ENCODE measurements at regions not wholly inside any gene's neighbourhood (a gene's known extent, or its start where the extent isn't known, plus 50 kb on each side); places are given as distances from the start of the nearest gene placed in this dataset.

DNA sequence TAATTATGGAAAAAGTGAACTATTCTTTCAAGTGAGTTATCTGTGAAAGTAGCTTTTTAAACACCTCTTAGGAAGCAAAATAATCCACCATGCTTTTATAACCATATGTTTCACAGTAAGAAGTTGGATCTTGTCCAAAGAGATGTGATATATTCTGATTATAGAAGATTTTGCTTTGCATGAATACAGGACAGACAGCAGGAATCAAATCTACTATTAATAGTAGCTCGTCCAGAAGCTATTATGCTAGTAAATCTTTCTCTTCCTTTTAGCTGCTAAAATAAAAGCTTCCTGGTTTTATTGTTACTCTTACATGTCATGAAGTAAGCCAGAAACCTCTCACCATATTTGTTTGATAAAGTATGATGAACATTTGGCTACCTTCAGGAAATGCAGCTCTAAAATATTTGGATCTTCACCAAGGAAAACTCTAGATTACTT lies 257.0 kb downstream of the IPO8 start:
- H3K27ac ChIP-seq = no peak overlapping the region
- H3K4me1 ChIP-seq = no peaks in the 10 kb centered on the region
- TF ChIP-seq, protein P1, sequence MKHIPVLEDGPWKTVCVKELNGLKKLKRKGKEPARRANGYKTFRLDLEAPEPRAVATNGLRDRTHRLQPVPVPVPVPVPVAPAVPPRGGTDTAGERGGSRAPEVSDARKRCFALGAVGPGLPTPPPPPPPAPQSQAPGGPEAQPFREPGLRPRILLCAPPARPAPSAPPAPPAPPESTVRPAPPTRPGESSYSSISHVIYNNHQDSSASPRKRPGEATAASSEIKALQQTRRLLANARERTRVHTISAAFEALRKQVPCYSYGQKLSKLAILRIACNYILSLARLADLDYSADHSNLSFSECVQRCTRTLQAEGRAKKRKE (CRISPR knock-in tag; IDR thresholded peaks at IDR 0.05; ENCODE audit: low read depth) = no peak
- TF ChIP-seq HEYL (CRISPR knock-in tag; IDR thresholded peaks at IDR 0.05) (no peak), EP300 (IDR thresholded peaks at IDR 0.05) (no peak), NFE2L2 (conservative IDR thresholded peaks at IDR 0.05; ENCODE audit: low read length) (no peak), KDM1A (IDR thresholded peaks at IDR 0.05; ENCODE audit: low read depth) (no peak), EHF (CRISPR knock-in tag; IDR thresholded peaks at IDR 0.05) (no peak), NPAS2 (CRISPR knock-in tag; IDR thresholded peaks at IDR 0.05; ENCODE audit: borderline replicate concordance) (no peak), EHMT2 (IDR thresholded peaks at IDR 0.05; ENCODE audit: low read depth) (no peak), HES2 (IDR thresholded peaks at IDR 0.05) (no peak), CHD2 (IDR thresholded peaks at IDR 0.05; ENCODE audit: low read length, partially characterized antibody) (no peak)
- H3K4me3 ChIP-seq = no peak overlapping the region
- WGBS (ENCODE audit: missing lambda C conversion rate) = 11% methylated on average over 1 of the region's 1 CpG
- no peaks in the 10 kb centered on the region for H3K9me3 ChIP-seq
- ChIA-PET CTCF (interaction anchor here (1.3 kb wide), 1 partner anchor 18 kb away, joined by 3 read pairs; no protein-coding TSS in a partner anchor), POLR2A (no interaction called here)
- DNase-seq (ENCODE audit: low read depth in 1 of 2, low spot score in 1 of 2) (no peak), ATAC-seq (no peak), FAIRE-seq (no peak)
- no peak overlapping the region for H3K4me2 ChIP-seq

GRCh38 chr12:30437616-30438015 lies 258.1 kb downstream of the IPO8 start:
- ATAC-seq = no peak
- no peak for DNase-seq (ENCODE audit: low read depth in 1 of 2, low spot score in 1 of 2)
- Histone ChIP-seq H3K4me2 (no peak overlapping the region), H3K4me3 (no peak overlapping the region), H3K27ac (no peak overlapping the region), H3K9me3 (no peaks in the 10 kb centered on the region), H3K4me1 (no peaks in the 10 kb centered on the region)
- FAIRE-seq = no peak
- TF ChIP-seq GATA3 (IDR thresholded peaks at IDR 0.05; ENCODE audit: borderline replicate concordance) (no peak), HOXB13 (CRISPR knock-in tag; IDR thresholded peaks at IDR 0.05; ENCODE audit: low read depth) (no peak), CHD2 (IDR thresholded peaks at IDR 0.05; ENCODE audit: low read length, partially characterized antibody) (no peak), ZSCAN20 (CRISPR knock-in tag; IDR thresholded peaks at IDR 0.05) (no peak), CEBPB (IDR thresholded peaks at IDR 0.05) (no peak)
- TF ChIP-seq, protein P2, sequence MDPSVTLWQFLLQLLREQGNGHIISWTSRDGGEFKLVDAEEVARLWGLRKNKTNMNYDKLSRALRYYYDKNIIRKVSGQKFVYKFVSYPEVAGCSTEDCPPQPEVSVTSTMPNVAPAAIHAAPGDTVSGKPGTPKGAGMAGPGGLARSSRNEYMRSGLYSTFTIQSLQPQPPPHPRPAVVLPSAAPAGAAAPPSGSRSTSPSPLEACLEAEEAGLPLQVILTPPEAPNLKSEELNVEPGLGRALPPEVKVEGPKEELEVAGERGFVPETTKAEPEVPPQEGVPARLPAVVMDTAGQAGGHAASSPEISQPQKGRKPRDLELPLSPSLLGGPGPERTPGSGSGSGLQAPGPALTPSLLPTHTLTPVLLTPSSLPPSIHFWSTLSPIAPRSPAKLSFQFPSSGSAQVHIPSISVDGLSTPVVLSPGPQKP (IDR thresholded peaks at IDR 0.05; ENCODE audit: low read depth, low read length) = no peak
- CTCF ChIA-PET = interaction anchor here (1.3 kb wide), 1 partner anchor 19 kb away, joined by 3 read pairs; no protein-coding TSS in a partner anchor
- POLR2A ChIA-PET = no interaction called here

DNA sequence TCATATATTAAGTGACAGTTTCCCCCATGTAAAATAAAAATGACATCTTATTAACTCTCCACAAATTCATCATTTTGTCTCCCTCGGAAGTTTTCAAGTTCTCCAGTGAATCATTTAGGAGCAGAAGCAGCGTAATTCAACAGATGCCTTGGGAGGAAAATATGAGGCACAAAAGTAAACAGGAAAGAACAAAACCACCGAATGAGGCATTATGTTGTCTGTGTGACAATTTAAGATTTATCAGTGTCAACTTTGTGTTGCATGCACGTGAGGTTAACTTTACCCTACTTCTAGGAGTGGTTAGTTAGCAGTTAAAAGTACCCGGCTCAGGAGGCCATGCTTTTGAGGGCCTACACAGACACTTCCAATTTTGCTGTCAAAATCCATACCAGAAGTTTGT lies 258.6 kb downstream of the IPO8 start:
- TF ChIP-seq BCL3 (IDR thresholded peaks at IDR 0.05) = no peak
- no peak for TF ChIP-seq ZFP36 (IDR thresholded peaks at IDR 0.05; ENCODE audit: borderline replicate concordance, partially characterized antibody)
- no peak for TF ChIP-seq FOXS1 (CRISPR knock-in tag; IDR thresholded peaks at IDR 0.05)
- Histone ChIP-seq H3K27ac (no peak overlapping the region), H3K4me3 (no peak overlapping the region), H3K4me1 (no peaks in the 10 kb centered on the region), H3K9me3 (no peaks in the 10 kb centered on the region), H3K4me2 (no peak overlapping the region)
- ChIA-PET CTCF (no interaction called here), POLR2A (no interaction called here)
- no peak for DNase-seq (ENCODE audit: low read depth in 1 of 2, low spot score in 1 of 2)
- no peak for FAIRE-seq
- ATAC-seq = no peak
- WGBS (ENCODE audit: missing lambda C conversion rate) = 3% methylated on average over 5 of the region's 5 CpGs

- Histone ChIP-seq H3K27ac (no peak overlapping the region), H3K4me2 (no peak overlapping the region), H3K4me1 (no peaks in the 10 kb centered on the region), H3K9me3 (no peaks in the 10 kb centered on the region), H3K4me3 (no peak overlapping the region)
- WGBS (ENCODE audit: missing lambda C conversion rate) = 0% methylated on average over 1 of the region's 1 CpG
- FAIRE-seq (no peak), DNase-seq (ENCODE audit: low read depth in 1 of 2, low spot score in 1 of 2) (no peak), ATAC-seq (no peak)
- TF ChIP-seq E2F6 (IDR thresholded peaks at IDR 0.05; ENCODE audit: borderline replicate concordance, low read depth) = no peak
- no peak for TF ChIP-seq FOSB (CRISPR knock-in tag; IDR thresholded peaks at IDR 0.05)
- no peak for TF ChIP-seq BHLHE40 (IDR thresholded peaks at IDR 0.05; ENCODE audit: low read depth, low read length)
- TF ChIP-seq, protein P1 (CRISPR knock-in tag; IDR thresholded peaks at IDR 0.05; ENCODE audit: low read depth) = no peak
- no peak for TF ChIP-seq MAZ (IDR thresholded peaks at IDR 0.05; ENCODE audit: borderline replicate concordance, low read depth, low read length)
- no peak for TF ChIP-seq CBX2 (IDR thresholded peaks at IDR 0.05; ENCODE audit: borderline replicate concordance, low read depth)
- TF ChIP-seq PBX3 (IDR thresholded peaks at IDR 0.05) = no peak
- no peak for TF ChIP-seq PHF8 (IDR thresholded peaks at IDR 0.05; ENCODE audit: borderline replicate concordance, low read depth)
- no peak for TF ChIP-seq KDM5A (IDR thresholded peaks at IDR 0.05)
- ChIA-PET CTCF (no interaction called here), POLR2A (no interaction called here)
Measured at GRCh38 chr12:30428098-30428497, 267.6 kb downstream of the IPO8 start.

Data from A549 (cell line).